ENCODE measurements at regions not wholly inside any gene's neighbourhood (a gene's known extent, or its start where the extent isn't known, plus 50 kb on each side); places are given as distances from the start of the nearest gene placed in this dataset.

DNA sequence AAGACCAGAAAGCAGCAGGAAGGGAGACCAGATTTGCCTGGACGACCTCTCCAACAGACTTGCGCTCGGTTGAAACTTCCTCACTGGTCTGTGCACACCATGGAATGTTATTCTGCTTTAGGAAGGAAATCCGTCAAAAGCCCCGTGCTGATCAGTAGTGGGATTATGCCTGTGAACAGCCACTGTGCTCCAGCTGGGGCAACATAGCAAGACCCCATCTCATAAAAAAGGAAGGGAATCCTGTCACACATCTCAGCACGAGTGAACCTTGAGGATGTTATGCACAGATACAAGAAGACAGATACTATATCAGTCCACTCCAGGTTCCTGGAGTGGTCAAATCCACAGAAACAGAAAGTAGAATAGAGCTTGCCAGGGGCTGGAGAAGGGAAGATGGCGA, 86.9 kb upstream of the FOXC1 start:
- TF ChIP-seq CTCF (IDR thresholded peaks at IDR 0.05) = no peak
- no peak for TF ChIP-seq POLR2A (IDR thresholded peaks at IDR 0.05)
- no peak for TF ChIP-seq EP300 (IDR thresholded peaks at IDR 0.05)

All from upper lobe of left lung (tissue), 4 donors.